Retinal pigment epithelial cell (primary cell): ENCODE measurements at regions not wholly inside any gene's neighbourhood (a gene's known extent, or its start where the extent isn't known, plus 50 kb on each side); places are given as distances from the start of the nearest gene placed in this dataset.

Source experiments
- DNase-seq: peaks from one replicate; pipeline ENCODE4 v3.0.0-alpha.2; 2010; ENCODE audit warnings: low read depth
- H3K4me3 ChIP-seq: 2 replicates; pipeline ENCODE4 v1.5.1; 2011; ENCODE audit warnings: mild to moderate bottlenecking, low read length, control low read depth, moderate library complexity
- TF ChIP-seq, protein P1 (sequence below): conservative IDR thresholded peaks from 2 replicates; pipeline ENCODE4 v1.5.1; 2011; ENCODE audit warnings: low read depth, low read length, control low read depth, inconsistent platforms

DNA sequence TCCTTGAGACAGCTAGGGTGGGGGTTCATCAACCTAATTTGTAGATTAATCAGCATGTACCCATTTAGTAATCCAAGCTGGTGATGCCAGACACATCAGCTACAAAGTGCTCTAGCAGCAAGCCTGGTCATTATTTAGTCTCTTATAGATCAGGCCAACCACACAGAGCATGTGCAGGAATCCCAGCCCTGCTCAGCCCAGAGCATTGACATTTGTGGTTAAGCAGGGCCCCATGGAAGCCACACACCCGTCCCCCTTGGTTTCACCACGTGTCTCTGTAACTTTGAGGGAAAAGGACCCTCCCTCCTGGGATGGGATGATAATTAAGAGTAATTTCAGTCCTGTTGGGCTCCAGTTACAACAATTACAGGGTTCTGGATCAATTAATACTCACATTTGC is 268.8 kb upstream of the RPL38 start:
- TF ChIP-seq, protein P1, sequence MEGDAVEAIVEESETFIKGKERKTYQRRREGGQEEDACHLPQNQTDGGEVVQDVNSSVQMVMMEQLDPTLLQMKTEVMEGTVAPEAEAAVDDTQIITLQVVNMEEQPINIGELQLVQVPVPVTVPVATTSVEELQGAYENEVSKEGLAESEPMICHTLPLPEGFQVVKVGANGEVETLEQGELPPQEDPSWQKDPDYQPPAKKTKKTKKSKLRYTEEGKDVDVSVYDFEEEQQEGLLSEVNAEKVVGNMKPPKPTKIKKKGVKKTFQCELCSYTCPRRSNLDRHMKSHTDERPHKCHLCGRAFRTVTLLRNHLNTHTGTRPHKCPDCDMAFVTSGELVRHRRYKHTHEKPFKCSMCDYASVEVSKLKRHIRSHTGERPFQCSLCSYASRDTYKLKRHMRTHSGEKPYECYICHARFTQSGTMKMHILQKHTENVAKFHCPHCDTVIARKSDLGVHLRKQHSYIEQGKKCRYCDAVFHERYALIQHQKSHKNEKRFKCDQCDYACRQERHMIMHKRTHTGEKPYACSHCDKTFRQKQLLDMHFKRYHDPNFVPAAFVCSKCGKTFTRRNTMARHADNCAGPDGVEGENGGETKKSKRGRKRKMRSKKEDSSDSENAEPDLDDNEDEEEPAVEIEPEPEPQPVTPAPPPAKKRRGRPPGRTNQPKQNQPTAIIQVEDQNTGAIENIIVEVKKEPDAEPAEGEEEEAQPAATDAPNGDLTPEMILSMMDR: no peak
- no peak overlapping the region for H3K4me3 ChIP-seq
- DNase-seq: no peak

DNA sequence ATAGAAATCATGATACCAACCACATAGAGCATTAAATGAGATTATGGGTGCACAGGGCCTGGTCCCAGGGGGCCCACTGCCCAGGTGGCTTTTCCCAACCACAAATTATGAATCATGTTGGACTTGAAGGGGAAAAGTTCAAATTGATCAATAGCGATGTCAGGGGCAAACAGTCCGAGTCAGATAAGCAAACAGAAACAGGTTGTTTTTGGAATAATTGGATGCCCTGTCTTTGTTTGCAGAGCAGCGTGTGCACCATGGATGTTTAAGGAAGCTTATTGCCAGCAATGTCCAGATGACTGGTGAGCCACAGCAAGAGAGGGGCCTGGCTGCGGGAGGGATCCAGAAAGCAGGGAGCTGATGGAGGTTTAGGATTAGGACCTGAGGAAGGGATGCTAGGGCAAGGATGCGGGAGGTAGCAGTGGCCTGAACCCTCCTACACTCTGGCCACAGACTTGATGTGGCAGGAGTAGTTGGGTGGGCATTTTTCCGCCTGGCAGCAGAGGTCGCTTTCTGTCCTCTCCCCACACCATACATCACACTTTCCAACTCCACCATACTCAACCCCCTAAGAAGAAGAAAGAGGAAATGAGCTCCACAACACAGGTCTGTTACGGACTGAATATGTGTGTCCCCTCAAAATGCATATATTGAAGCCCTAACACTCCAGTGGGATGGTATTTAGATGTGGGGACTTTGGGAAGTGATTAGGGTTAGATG is 266.4 kb upstream of the RPL38 start:
- TF ChIP-seq, protein P1: no peak
- no peak for DNase-seq
- H3K4me3 ChIP-seq: no peak overlapping the region

- no peak for DNase-seq
- TF ChIP-seq, protein P1: no peak
- no peak overlapping the region for H3K4me3 ChIP-seq
Observed at GRCh38 chr17:73938706-73939105, 264.8 kb upstream of the RPL38 start.

DNA sequence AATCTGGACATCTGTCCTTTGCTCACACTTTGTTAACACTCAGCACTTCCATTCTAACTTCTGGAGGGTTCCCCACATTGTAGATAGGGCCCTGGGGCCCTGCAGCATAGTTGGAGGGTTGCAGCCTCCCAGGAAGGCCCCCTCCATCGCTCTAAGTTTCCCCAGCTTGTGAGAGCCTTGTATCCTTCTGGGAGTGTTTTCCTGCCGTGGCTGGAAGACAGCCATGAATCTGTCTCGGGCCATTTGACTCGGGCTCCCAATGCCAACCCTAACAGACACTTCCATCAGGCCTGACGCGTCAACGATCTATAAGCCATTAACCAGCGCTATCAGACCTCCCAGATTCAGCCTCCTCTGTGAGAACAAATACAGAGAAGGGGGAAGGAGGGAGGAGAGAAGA is 263.7 kb upstream of the RPL38 start:
- DNase-seq: no peak
- H3K4me3 ChIP-seq: no peak overlapping the region
- TF ChIP-seq, protein P1: no peak

DNA sequence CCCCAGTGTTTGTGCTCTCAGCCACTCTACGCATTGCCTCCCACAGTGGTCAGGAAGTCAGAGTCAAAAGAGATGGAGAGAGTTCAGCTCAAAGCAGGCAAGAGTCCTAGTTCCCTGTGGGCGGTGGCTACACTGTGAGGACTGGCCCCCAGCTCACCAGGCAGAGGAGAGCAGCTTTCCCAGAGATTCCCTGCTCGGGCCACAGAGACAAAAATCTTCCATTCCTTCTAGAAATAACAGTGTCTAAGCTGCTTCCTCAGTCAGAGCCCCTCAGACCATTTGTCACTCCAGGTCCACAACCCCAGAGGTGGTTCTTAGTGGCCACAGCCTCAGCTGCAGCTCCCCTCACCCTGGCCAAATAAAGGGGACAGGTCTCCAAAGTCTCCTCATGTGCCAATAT is 263.0 kb upstream of the RPL38 start:
- H3K4me3 ChIP-seq: no peak overlapping the region
- TF ChIP-seq, protein P1: no peak
- DNase-seq: no peak

DNA sequence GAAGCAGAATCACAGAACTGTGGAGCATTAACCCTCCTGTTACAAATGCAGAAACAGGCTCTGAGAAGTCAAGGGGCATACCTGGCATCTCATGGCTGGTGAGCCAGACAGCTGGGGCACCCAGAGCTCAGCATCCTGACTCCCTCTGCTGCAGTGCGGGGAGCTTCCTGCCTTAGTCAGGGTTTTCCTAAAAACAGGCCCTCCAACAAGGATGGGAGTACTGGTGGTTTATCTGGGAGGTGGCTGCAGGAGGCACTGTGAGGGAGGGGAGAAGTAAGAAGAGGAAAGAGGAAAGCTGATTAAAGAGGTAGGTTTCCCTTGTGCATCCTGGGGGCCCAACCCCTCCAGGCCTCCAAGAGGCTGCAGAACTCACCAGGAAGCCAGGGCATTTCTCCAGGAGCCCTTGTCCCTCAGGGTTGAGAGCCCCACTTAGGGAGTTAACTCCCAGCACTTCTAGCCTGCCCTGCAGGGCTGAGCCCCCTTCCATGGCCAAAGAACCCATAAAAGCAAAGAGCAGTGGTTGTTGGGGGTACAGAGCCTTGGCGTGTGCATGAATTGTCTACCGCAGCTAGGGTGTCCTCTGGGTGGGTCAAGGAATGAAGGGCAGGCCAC is 261.5 kb upstream of the RPL38 start:
- DNase-seq: no peak
- TF ChIP-seq, protein P1: no peak
- no peak overlapping the region for H3K4me3 ChIP-seq
